NCI-H1694 treated with DMSO at 0.1 percent for 48 hours (cell line): ENCODE measurements at regions not wholly inside any gene's neighbourhood (a gene's known extent, or its start where the extent isn't known, plus 50 kb on each side); places are given as distances from the start of the nearest gene placed in this dataset.

Experiments
- DNase-seq: peaks from one replicate; lab custom pipeline; 2025; lab: John Stamatoyannopoulos, UW

DNA sequence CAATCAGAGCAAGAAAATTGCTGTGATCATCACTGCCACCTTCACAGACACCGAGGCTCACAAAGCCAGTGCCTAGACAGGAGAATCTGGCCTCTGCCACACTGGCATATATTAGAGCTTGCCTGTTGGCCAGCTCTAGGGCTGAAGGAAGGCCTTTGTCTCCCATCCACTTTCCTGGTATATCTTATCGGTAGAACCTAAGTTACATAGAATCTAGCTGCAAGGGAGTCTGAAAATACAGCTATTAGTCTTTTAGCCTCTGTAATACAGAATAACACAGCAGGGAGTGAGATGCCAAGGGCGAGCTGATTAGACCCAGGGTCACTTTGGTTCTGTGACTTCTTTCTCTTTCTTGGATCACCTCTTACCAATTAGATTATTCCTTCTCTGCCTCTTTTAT, 154.9 kb upstream of the KL start:
- DNase-seq: no peak

DNA sequence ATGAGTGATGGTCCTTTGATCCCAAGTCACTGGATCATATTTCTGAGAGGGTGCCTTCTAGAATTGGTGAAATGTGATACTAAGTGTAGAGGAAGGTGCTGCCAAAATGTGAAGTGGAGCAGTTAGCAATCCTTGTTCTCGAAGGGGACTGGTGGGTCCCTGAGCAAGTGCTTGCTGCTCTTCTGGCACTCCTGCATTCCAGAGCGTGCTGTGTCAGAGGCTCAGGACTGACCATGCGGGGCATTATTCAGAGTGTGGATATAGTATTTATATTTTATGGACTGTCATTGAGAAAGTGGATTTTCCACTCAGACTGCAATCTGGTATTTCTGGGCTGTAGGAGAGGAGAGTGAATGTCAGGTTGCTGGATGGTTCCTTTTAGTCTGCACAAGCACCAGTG, 152.6 kb upstream of the KL start:
- no peak for DNase-seq

DNA sequence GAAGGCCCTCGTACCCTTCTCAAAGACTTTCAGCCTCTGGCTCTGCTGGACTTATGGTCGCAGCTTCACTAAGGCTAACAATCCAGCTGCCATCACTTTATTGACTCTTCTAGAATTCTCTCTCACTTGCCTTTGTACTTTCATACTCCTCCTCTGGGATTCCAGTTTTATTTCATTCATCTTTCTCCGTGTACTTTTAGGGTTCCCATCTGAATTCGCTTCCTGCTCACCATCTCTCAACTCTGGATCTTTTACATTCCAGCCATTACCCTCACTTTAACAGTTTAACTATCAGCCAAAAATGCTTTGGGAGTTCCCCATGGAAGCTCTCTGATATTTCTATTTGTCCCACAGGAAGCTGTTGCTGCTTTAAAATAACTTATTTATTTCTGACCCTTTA, 149.3 kb upstream of the KL start:
- DNase-seq: no peak

DNA sequence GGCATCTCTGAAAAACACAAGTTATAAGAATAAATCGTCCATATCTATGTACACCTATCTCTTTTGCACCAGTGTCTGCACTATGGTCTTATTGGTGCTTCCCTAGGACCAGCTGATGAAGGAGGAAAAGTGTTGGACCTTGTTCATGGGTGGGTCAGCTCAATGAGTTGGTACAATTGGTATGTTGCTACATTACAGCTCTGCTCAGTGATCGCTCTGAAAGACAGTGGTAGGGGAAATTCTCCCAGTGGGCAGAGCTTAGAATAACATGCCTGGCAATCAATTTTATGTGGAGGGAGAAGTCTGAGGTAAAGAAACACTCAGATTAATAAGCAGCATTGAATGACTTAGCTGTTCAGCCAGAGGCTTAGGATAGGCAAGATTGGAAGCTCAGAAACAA, 138.7 kb upstream of the KL start:
- no peak for DNase-seq

DNA sequence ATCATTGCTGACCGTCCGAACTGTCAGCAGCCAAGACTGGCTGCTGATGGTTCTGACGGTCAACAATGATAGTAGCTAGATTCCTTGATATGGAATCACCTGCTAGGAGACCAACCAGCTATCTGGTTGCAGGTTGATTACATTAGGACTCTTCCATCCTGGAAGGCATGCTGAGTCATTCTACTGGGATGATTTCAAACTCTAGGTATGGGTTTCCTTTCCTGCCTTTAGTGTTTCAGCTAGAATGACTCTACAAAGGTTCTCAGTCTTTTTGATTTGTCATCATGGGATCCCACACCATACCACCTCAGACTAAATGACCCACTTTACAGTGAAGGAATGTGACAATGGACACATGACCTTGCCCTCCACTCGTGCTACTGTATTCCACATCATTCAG, 138.1 kb upstream of the KL start:
- no peak for DNase-seq

DNA sequence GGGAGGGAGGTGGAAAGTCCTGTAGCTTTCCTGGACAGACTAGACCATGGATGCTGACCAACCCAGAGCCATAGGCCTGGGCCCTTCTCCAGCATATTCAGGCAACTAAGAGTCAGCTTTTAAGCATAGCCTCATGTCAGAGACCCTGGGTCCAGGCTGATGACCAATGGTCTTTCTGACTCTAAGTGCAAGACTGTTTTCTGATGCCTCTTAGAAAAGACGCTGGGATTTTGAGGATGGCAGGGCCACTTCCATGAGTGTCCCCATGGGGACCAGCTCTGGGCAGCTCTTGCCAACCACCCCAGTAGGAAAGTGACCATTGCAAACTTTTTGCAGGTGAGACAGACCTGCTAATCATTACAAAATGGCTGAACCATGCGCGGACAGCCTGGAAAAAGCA, 135.6 kb upstream of the KL start:
- no peak for DNase-seq

DNA sequence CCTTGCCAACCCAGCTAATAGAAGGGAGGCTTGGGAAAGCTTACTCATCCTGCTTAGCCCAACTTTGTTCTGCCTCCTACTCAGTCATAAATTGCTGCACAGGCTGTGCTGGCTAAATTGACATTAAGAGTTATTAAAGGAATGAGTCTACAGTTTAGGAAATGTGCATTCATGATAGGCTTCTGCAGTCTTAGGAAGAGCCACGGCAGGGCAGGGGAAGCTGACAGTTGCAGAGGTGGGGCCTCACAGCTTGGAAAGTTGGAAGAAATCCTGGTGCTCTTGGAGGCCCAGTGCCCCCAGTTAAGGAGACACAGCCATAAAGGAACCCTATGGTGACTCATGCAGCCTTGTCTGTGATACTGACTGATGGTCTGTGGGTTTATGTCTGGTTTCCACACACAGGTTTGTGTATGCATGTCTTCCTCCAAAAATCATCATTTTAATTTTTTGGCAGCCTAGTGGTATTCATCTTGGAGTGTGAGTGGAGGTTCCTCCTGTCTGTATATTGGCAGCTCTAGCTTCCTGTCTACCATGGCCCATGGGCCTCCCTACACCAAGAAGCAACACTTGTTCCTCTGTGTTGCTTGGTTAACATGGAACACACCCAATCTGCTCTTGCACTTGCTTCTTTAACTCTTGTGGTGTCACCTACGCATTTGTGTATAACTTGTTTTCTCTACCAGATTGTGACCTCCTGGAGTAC, 135.0 kb upstream of the KL start:
- no peak for DNase-seq

DNA sequence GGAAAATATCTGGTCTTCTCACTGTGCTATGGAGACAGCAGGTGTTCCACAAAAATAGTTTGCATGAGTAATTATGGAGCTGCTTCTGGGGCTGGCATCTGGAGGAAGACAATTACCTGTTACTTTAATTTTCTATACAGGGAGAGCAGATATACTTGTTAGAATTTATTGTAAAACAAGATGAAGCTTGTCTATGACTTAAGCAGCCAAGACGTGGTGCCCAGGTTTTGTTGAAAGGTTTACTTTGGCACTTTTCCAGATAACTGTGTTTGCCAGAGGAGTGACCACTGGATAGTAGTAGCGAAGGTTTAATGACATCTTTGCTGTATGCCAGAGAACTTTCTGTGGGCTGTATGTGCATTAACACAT, 134.5 kb upstream of the KL start:
- DNase-seq: peak; percentile 33

DNA sequence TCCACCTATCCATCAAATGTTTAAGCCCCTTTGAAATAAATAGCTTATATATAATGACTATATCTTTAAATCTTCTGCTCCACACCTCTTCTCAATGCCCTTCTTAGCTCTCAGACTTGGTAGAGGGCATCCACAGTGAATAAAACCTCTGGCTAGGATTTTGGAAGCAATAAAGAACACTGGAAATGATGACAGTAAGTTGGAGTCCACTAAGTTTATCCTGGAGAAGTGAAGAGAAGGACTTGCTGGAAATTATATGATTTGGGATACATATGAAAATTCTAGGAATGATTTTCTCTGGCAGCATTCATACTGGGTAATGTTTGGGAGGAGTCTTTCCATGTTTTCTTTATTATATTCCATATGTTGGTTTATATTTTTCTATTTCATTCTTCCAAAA, 133.5 kb upstream of the KL start:
- no peak for DNase-seq

DNA sequence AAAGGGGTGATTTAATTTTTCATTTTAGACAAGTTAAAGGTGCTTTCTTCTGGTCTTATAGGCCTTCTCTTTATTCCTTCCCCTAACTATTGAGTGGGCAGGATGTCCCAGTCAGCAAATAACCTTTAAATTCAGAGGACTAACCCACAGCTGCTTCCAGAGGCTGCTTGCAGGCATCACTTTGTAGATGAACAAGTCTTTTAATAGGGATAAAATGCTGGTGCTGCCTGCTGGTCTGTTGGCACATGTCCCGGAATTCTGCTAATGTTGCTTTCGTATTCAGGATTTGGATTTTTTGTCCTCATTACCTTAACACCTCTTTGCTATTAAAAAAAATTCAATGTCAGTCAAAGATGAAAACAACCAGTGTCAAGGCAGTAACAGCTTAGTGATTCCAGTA, 132.7 kb upstream of the KL start:
- DNase-seq: peak; percentile 92

DNA sequence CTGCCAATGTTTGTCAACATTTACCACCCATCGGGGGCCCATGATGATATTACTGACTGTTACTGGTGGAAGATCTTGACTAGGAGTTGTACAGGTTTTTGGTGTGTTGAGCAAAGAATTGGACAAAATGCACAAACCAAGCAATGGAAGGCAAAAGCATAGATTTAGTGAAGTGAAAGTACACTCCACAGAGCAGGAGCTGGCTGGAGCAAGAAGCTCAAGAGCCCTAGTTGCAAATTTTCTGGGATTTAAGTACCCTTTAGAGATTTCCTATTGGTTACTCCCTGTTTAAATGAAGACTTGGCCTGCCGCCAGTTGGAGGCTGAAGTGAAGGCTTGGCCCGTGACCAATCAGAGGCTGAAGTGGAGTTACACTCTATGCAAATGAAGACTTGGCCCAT, 128.6 kb upstream of the KL start:
- no peak for DNase-seq

DNA sequence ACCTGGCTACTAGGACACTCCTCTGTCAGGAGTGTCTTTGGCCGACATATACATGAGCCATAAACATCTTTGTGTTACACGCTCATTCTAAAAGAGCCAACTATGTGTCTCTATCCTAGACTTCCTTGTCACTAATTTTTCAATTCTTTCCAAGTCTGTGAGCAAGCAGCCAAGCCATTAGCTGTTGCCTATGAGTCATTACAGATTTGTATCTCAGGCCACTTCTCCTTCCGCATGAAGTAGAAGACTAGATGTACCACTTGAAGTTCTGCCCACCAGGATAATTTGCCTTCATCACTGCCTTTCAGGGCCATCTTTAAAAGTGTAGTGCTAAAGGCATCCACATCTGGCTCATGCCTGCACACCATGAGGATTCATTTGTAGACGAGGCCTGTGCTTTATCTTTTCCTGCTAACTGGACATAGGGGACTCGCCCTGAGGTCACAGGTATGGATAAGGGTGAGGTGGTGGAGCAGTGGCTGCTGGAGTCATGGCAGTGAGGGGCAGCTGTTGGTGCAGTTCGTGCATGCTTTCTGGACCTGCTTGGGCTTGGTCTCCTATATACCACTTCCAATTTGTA, 126.1 kb upstream of the KL start:
- DNase-seq: no peak

DNA sequence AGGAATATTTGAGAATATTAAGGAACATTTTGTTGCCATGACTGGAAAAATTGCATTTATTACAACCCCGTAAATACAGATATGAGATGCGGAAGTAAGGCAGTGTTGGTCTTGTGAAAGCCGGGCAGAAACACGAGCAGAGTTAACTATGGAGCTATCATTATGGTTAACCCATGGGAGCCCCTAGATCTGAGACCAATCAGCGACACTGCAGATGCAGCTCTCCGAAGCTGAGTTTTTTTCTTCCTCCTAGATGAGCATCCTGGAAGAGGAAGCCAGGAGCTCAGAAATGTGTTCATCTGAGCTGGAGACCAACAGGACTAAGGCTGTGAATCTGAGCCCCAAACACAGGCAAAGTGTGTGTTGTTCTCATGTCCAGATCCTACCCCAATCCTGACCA, 123.0 kb upstream of the KL start:
- no peak for DNase-seq

DNA sequence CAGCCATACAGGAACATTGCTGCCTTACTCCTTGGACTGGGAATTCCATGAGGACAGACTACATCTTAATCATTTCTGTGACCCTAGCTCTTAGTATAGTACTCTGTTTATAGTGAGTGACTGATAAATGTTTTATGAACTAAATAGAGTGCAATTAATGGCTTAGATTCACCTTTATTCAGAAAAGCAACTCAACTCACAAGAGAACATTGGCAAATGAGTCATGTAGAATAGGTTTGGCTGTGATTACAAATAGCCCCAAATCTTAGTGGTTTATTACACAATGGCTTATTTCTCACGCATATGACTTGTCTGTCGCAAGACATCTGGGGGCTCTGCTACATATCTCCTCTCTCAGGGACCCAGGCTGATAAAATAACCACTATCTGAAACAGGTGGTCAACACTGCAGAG, 121.6 kb upstream of the KL start:
- DNase-seq: no peak

DNA sequence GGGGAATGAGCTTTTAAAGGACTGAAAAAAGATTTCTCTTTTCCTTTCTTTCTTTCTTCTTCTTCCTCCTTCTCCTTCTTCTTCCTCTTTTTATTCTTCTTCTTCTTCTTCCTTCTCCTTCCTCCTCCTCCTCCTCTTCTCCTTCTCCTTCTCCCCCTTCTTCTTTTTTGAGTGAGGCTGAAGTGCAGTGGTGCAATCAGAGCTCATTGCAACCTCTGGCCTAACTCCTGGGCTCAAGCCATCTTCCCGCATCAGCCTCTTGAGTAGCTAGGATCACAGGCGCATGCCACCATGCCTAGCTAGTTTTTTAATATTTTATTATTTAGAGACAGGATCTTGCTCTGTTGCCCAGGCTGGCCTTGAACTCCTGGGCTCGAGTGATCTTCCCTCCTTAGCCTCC, 120.9 kb upstream of the KL start:
- no peak for DNase-seq

DNA sequence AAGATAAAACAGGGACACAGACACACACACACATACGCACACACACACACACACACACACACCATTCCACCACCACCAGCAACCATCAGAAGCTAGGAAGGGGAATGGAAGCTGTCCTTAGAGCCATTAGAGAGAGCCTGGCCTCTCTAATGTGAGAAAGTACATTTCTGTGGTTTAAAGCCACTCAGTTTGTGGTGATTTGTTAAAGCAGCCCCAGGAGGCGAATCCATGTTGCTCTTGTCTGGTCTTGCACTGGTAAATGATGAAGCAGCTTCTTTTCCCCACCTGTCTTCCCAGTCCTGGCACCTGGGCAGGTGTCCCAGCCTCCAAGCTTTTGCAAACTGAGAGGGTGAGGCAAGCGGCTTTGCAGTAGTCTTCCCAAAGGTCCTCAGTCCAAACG, 118.9 kb upstream of the KL start:
- DNase-seq: no peak

DNA sequence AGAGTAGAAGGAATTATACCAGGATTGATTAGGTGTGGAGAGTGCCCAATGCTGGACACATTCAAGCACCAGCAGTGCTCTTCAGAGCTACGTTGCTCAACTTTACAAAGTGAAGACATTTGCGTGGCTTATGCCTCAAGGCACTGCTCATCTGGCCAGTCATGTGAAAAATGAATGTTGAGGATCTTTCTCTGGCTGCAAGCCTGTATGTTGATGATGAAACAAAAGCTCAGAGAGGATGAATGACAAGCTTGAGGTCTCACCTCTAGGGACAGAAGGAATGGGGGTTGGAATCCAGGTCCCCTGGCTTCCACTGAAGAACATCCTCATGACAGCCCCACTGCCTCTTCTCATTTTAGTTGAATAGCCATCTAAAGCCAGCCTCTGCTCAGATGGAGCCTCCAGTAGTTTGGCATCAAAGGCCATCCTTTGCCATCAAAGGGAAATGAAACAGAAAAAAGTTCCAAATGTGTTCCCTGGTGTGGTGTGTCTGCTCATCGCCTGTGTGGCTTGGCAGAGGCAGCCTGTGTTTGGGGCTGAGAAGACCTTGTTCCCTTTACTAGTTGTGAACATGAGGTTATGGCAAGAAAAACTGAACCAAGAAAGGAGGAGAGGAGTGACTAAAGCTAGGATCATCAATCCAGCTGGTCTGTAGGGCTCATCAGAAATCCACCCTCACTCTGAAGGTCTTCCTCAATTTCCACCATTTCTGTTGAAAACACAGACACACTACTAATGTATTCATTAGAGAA, 114.0 kb upstream of the KL start:
- no peak for DNase-seq

DNA sequence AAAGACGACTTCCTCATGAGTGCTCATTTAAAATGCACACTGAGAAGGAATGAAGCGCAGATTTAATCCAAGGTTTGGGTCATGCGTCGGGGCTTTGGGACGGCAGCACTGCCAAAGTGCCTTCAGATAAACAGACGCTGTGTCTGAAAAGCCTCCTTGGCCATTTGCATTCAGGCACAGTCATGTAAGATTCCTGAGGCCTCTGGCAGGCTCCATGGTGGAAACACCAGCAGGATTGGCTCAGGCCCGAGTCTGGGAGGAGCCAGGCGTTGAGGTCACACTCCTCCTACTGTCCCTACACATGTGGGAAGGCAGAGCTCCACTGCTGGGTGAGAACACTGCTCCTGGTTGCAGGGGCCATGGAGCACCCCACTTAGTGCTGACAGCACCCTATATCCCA, 113.3 kb upstream of the KL start:
- DNase-seq: no peak

DNA sequence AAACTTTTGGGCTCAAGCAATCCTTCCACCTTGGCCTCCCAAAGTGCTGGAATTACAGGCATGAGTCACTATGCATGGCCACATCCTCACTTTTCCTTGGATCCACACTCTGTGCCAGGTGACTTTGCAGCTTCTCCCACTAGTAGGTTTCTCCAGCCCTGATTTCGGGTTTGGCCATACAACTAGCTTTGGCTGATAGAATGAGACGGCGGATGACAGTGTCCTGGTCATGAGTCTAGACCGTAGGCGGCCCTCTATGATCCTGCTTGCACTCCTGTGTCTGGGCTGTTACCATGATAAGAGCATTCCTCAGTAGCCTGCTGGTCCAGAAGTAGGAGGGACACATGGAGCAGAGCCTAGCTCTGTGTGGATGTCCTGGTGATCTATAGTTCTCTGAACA, 112.5 kb upstream of the KL start:
- no peak for DNase-seq

DNA sequence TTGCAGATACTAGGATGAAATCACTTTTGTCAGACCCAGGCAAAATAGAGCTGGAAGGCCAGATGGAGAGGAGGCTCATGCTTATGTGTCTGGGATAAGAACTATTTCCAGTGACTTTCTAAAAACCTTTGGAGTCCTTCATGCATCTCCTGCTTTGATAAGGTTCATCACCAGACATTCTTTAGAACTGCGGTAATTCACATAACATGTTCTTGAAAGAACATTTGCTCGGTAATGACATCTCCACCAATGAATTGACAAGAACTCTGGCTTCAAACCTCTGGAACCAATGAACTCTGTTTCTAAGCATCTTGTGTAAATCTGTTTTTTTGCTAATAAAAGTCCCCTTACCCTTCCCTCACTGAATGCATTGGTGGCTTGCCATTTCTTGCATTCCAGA, 112.0 kb upstream of the KL start:
- DNase-seq: no peak

DNA sequence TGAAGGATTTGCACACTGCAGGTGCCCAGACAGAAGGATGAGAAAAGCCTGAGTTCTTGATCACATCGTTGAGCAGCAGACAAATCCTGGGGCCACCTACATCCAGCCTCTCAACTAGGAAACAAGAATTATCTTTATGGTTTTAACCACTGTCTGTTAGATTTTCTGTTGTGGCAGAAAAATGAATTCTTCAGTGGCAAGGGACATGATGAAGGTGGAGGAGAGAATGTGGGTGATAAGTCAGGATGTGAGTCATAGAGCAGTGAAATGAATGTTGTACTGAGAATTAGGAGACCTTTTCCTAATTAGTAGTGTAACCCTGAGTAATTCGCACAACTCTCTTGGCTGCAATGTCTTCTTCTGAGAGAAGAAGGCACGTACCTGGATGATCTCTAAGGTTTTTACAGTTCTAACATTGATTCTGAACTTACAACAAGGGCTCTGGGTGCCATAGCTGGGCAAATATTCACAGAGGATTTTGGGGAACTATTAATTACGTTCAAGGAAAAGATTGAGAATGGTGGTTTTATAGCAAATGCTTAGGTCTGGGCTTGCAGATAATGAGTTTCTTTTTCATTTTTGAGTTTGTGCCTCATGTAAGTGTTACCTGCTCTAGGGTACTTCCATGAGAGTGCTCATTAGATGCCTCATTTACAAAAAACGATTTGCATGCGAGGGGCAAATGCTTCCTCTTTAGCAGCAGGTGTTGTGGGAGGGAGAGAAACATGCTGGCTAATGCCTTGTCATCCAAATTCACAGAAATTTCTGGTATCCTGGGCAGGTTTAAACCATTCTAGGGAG, 111.0 kb upstream of the KL start:
- no peak for DNase-seq

DNA sequence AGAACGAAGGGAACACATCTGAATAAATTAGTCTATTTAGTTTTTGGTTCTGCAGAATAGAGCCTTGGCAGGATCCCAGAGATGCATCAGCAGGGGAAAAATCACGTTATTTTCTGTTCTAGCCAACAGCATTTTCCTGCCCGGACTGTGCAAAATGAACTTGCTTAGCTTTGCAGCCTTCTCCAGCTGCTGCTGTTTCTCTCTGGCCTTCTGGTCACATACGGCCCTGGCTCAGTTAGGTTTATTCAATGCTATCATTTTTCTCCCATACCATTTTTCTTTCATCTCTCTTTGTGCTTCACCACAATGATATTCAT, 110.4 kb upstream of the KL start:
- DNase-seq: peak; percentile 63

DNA sequence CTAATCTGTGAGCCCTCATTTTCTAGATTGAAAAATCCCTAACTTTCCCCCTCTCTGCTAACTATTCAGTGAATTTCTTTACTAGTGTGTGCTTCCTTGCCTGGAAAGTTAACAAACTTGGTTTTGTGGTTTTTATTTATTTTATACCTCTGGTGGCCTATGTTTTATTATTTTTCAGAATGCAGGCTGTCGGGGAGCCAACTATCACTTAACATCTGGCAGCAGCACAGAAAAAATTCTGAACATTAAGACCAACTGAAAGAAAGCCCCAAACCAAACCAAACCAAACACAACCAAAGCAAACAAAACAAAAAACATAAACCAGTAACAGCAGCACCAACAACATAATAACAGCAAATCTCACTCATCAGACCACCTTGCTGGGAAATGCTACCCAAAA, 109.0 kb upstream of the KL start:
- DNase-seq: no peak
